A549 (cell line): ENCODE measurements at regions not wholly inside any gene's neighbourhood (a gene's known extent, or its start where the extent isn't known, plus 50 kb on each side); places are given as distances from the start of the nearest gene placed in this dataset.

Experiments used
- CTCF ChIP-seq: fragments of >200 bp; sonication (Bioruptor Twin); formaldehyde crosslinking; IDR thresholded peaks from 3 replicates; pipeline ENCODE4 v1.5.1; 2016
- ELK1 ChIP-seq: fragments of 150-350 bp; IDR thresholded peaks from 2 replicates; pipeline ENCODE4 v1.6.1; 2014; ENCODE audit warnings: low read depth, mild to moderate bottlenecking, low read length
- MAX ChIP-seq: IDR thresholded peaks from 2 replicates; pipeline ENCODE4 v1.6.1; 2012
- PBX3 ChIP-seq: IDR thresholded peaks from 2 replicates; pipeline ENCODE4 v1.6.1; 2012
- REST ChIP-seq: fragments of 200-600 bp; sonication (generic); IDR thresholded peaks from 2 replicates; pipeline ENCODE4 v1.6.1; 2016; ENCODE audit warnings: antibody characterized with exemption, mild to moderate bottlenecking, moderate library complexity

- TF ChIP-seq CTCF (no peak), MAX (no peak), PBX3 (no peak), REST (no peak), ELK1 (no peak)
Measured at GRCh38 chr5:176722757-176723156, 75.5 kb downstream of the TSPAN17 start.
